Endothelial cell of umbilical vein (primary cell): ENCODE measurements at regions not wholly inside any gene's neighbourhood (a gene's known extent, or its start where the extent isn't known, plus 50 kb on each side); places are given as distances from the start of the nearest gene placed in this dataset.

ENCODE experiments used
- CTCF ChIP-seq, 2 donors: IDR thresholded peaks; 1 replicate in 1 of 2; 2 replicates in 1 of 2; pipeline ENCODE4 v1.5.1; 2011; ENCODE audit warnings: low read length in 2 of 2, mild to moderate bottlenecking in 2 of 2, moderate library complexity in 2 of 2, control low read depth in 1 of 2, inconsistent platforms in 1 of 2, low read depth in 1 of 2; ENCODE audit not compliant: insufficient read depth in 1 of 2; ENCODE audit errors: extremely low read depth in 1 of 2
- MAX ChIP-seq: IDR thresholded peaks from 2 replicates; pipeline ENCODE4 v1.6.1; 2011; ENCODE audit not compliant: insufficient read depth, insufficient read length
- POLR2A ChIP-seq: IDR thresholded peaks from 2 replicates; pipeline ENCODE4 v1.6.1; 2012; ENCODE audit warnings: low read depth, mild to moderate bottlenecking, control low read depth, low read length
- POLR2AphosphoS5 ChIP-seq: IDR thresholded peaks from 2 replicates; pipeline ENCODE4 v1.6.1; 2012; ENCODE audit warnings: low read depth, mild to moderate bottlenecking, control low read depth, low read length, moderate library complexity; ENCODE audit not compliant: insufficient read depth

- TF ChIP-seq CTCF (IDR thresholded peaks at IDR 0.05; ENCODE audit: extremely low read depth in 1 of 2, insufficient read depth in 1 of 2, low read depth in 1 of 2, low read length in 2 of 2) (no peak), POLR2AphosphoS5 (no peak), POLR2A (no peak), MAX (no peak)
Observed at GRCh38 chr15:70181626-70182255, 84.0 kb upstream of the TLE3 start.
